Inferior parietal cortex (tissue), 1 donor: ENCODE measurements at regions not wholly inside any gene's neighbourhood (a gene's known extent, or its start where the extent isn't known, plus 50 kb on each side); places are given as distances from the start of the nearest gene placed in this dataset.
"Not testable (repeated sequence)": the region's sequence is repeated elsewhere in the genome, so short reads cannot be mapped to it uniquely, and the experiment has no call there.

Experiments
- DNase-seq: peaks from one replicate; pipeline ENCODE4 v3.0.0-alpha.2; 2016; ENCODE audit errors: extremely low spot score

GRCh38 chr12:125983784-125984500, 918.7 kb downstream of the AACS start:
- DNase-seq, result no peak

- DNase-seq, result no peak
Measured at GRCh38 chr12:125988545-125988944, 923.3 kb downstream of the AACS start.

GRCh38 chr12:125989696-125990095, 924.5 kb downstream of the AACS start:
- no peak for DNase-seq

GRCh38 chr12:125996443-125996842, 931.2 kb downstream of the AACS start:
- DNase-seq, result no peak

- DNase-seq, result no peak
Measured at GRCh38 chr12:125999628-126000027, 934.4 kb downstream of the AACS start.

- DNase-seq, result no peak
Measured at GRCh38 chr12:126019385-126019784, 954.1 kb downstream of the AACS start.

- DNase-seq, result no peak
Measured at GRCh38 chr12:126021675-126022074, 956.4 kb downstream of the AACS start.

- no peak for DNase-seq
Measured at GRCh38 chr12:126027825-126028224, 962.6 kb downstream of the AACS start.

GRCh38 chr12:126030573-126030972, 965.3 kb downstream of the AACS start:
- DNase-seq, result no peak

- no peak for DNase-seq
Measured at GRCh38 chr12:126033751-126034150, 968.5 kb downstream of the AACS start.

GRCh38 chr12:126036348-126036747, 971.1 kb downstream of the AACS start:
- no peak for DNase-seq

GRCh38 chr12:126038434-126038833, 973.2 kb downstream of the AACS start:
- no peak for DNase-seq

- no peak for DNase-seq
Measured at GRCh38 chr12:126040307-126040706, 975.1 kb downstream of the AACS start.

- no peak for DNase-seq
Measured at GRCh38 chr12:126042286-126042685, 977.1 kb downstream of the AACS start.

- DNase-seq, result not testable (repeated sequence)
Measured at GRCh38 chr12:126049501-126049900, 984.3 kb downstream of the AACS start.

GRCh38 chr12:126051611-126052107, 986.4 kb downstream of the AACS start:
- DNase-seq, result no peak

GRCh38 chr12:126055521-126055920, 990.3 kb downstream of the AACS start:
- DNase-seq, result no peak

GRCh38 chr12:126061777-126062176, 996.5 kb downstream of the AACS start:
- no peak for DNase-seq

- no peak for DNase-seq
Measured at GRCh38 chr12:126064028-126064427, 998.8 kb downstream of the AACS start.

- DNase-seq, result no peak
Measured at GRCh38 chr12:126067626-126068329, 1002.5 kb downstream of the AACS start.

- no peak for DNase-seq
Measured at GRCh38 chr12:126069549-126070165, 1004.4 kb downstream of the AACS start.

GRCh38 chr12:126076515-126076914, 1011.3 kb downstream of the AACS start:
- no peak for DNase-seq

- DNase-seq, result no peak
Measured at GRCh38 chr12:126083926-126084325, 1018.7 kb downstream of the AACS start.
